ENCODE measurements at regions not wholly inside any gene's neighbourhood (a gene's known extent, or its start where the extent isn't known, plus 50 kb on each side); places are given as distances from the start of the nearest gene placed in this dataset.

GRCh38 chr4:57668621-57669020, 558.4 kb upstream of the IGFBP7 start:
- Histone ChIP-seq H3K9me3 (ENCODE audit: control insufficient read depth, low read depth, low read length) (no peaks in the 10 kb centered on the region), H2BK12ac (ENCODE audit: insufficient read length, low read depth, low read length) (no peak overlapping the region), H4K20me1 (ENCODE audit: control insufficient read depth, insufficient read depth, insufficient read length) (no peaks in the 10 kb centered on the region), H2BK5ac (ENCODE audit: insufficient read length, low read length) (no peak overlapping the region), H3K4ac (ENCODE audit: low read depth, low read length) (no peak overlapping the region), H3K79me2 (ENCODE audit: insufficient read depth, low read length) (no peaks in the 10 kb centered on the region), H4K5ac (ENCODE audit: insufficient read length, low read depth, low read length) (no peak overlapping the region), H2AK5ac (ENCODE audit: insufficient read length, low read length) (no peak overlapping the region), H3K4me1 (ENCODE audit: insufficient read depth, low read length) (no peaks in the 10 kb centered on the region), H3K56ac (ENCODE audit: insufficient read length, low read depth, low read length) (no peak overlapping the region), H3K23ac (ENCODE audit: insufficient read length, low read depth, low read length) (no peak overlapping the region), H3K9ac (ENCODE audit: extremely low read depth, insufficient read length, low read length) (no peak overlapping the region), H4K8ac (replicated peaks; ENCODE audit: insufficient read length, low read depth, low read length) (no peak overlapping the region), H2BK15ac (ENCODE audit: low read depth, low read length) (no peak overlapping the region), H3T11ph (ENCODE audit: low read length) (no peak overlapping the region), H3K27ac (ENCODE audit: insufficient read length, low read depth, low read length) (no peak overlapping the region), H3K18ac (ENCODE audit: insufficient read length, low read depth, low read length) (no peak overlapping the region), H2BK20ac (ENCODE audit: low read depth, low read length, poor library complexity, severe bottlenecking) (peak overlapping the region; percentile 45), H3K23me2 (ENCODE audit: insufficient read length, low read depth, low read length, poor library complexity, severe bottlenecking) (no peaks in the 10 kb centered on the region), H2AFZ (ENCODE audit: low read length) (no peak overlapping the region), H3K79me1 (ENCODE audit: insufficient read depth, low read depth, low read length, poor library complexity, severe bottlenecking) (no peaks in the 10 kb centered on the region), H3K4me2 (ENCODE audit: insufficient read depth, insufficient read length, low read length) (no peak overlapping the region), H4K91ac (ENCODE audit: insufficient read length, low read depth, low read length) (no peak overlapping the region), H3K27me3 (ENCODE audit: insufficient read depth, low read length) (no peaks in the 10 kb centered on the region), H2BK120ac (ENCODE audit: low read depth, low read length, poor library complexity, severe bottlenecking) (no peak overlapping the region), H3K14ac (ENCODE audit: insufficient read depth, low read length) (no peak overlapping the region)
- no peak overlapping the region for H3K27ac Mint-ChIP-seq
- no peaks in the 10 kb centered on the region for H3K4me1 Mint-ChIP-seq
- no peak for DNase-seq
- H3K4me3 Mint-ChIP-seq: no peak overlapping the region
- H3K36me3 Mint-ChIP-seq (ENCODE audit: insufficient read depth in 1 of 3, low read depth in 3 of 3): no peaks in the 10 kb centered on the region
- no CpG with 5 or more reads among the region's 2 CpGs for WGBS (ENCODE audit: extremely low coverage, insufficient read length, low lambda C conversion rate)
- H3K27me3 Mint-ChIP-seq (ENCODE audit: low read depth): no peaks in the 10 kb centered on the region
- no peaks in the 10 kb centered on the region for H3K9me3 Mint-ChIP-seq
- no peak for TF ChIP-seq CTCF (conservative IDR thresholded peaks at IDR 0.05)
